WTC11 (cell line): ENCODE measurements at regions not wholly inside any gene's neighbourhood (a gene's known extent, or its start where the extent isn't known, plus 50 kb on each side); places are given as distances from the start of the nearest gene placed in this dataset.

ENCODE experiments used
- ATAC-seq: fragments of 200-7000 bp; cut with Tn5 transposase; 2 replicates; pipeline ENCODE4 v1.10.0; 2021; ENCODE audit warnings: mild to moderate bottlenecking, moderate library complexity
- CTCF ChIA-PET: fragments of 300-600 bp; sonication (Branson Sonifier 250); formaldehyde crosslinking; loops from one replicate; lab custom pipeline; 2021; ENCODE audit warnings: antibody characterized with exemption; lab: Charles Lee
- POLR2A ChIA-PET: fragments of 350-600 bp; sonication (Branson Sonifier 250); formaldehyde crosslinking; loops from one replicate; lab custom pipeline; 2021; ENCODE audit warnings: antibody characterized with exemption; lab: Charles Lee
- DNase-seq: peaks from one replicate; pipeline ENCODE4 v3.0.0; 2021; ENCODE audit warnings: low spot score
- H3K27ac Mint-ChIP-seq: 2 replicates; pipeline ENCODE4 v1.8.0; 2021; ENCODE audit warnings: mixed read lengths
- H3K27me3 Mint-ChIP-seq: 2 replicates; pipeline ENCODE4 v1.8.0; 2021; ENCODE audit warnings: low read depth, mild to moderate bottlenecking, moderate library complexity, mixed read lengths
- H3K36me3 Mint-ChIP-seq: 2 replicates; pipeline ENCODE4 v1.8.0; 2021; ENCODE audit warnings: mixed read lengths
- H3K4me1 Mint-ChIP-seq: 2 replicates; pipeline ENCODE4 v1.8.0; 2022; ENCODE audit warnings: mixed read lengths
- H3K4me3 Mint-ChIP-seq: 2 replicates; pipeline ENCODE4 v1.8.0; 2021; ENCODE audit warnings: mild to moderate bottlenecking, moderate library complexity, mixed read lengths
- H3K9me3 Mint-ChIP-seq: 2 replicates; pipeline ENCODE4 v1.8.0; 2021; ENCODE audit warnings: mixed read lengths
- CREB1 ChIP-seq: sonication (generic); formaldehyde crosslinking; IDR thresholded peaks from 2 replicates; pipeline ENCODE4 v1.8.0; 2023; ENCODE audit warnings: mild to moderate bottlenecking, missing genetic modification reagents
- GABPB1 ChIP-seq: sonication (generic); formaldehyde crosslinking; IDR thresholded peaks from 2 replicates; pipeline ENCODE4 v1.8.1; 2023; ENCODE audit warnings: mild to moderate bottlenecking, missing genetic modification reagents
- JUN ChIP-seq: sonication (generic); formaldehyde crosslinking; IDR thresholded peaks from 2 replicates; pipeline ENCODE4 v1.8.0; 2023; ENCODE audit warnings: mild to moderate bottlenecking, missing genetic modification reagents
- PRRX2 ChIP-seq: fragments of 250-450 bp; sonication (Bioruptor Pico); IDR thresholded peaks from 2 replicates; pipeline ENCODE4 v1.8.0; 2021; ENCODE audit warnings: mild to moderate bottlenecking
- SOX15 ChIP-seq: fragments of 250-450 bp; sonication (Bioruptor Pico); IDR thresholded peaks from 2 replicates; pipeline ENCODE4 v1.9.0; 2021; ENCODE audit warnings: mild to moderate bottlenecking
- SP1 ChIP-seq: sonication (generic); formaldehyde crosslinking; conservative IDR thresholded peaks from 2 replicates; pipeline ENCODE4 v1.8.1; 2022; ENCODE audit warnings: missing genetic modification reagents
- TEAD4 ChIP-seq: sonication (generic); formaldehyde crosslinking; IDR thresholded peaks from 2 replicates; pipeline ENCODE4 v1.8.0; 2022; ENCODE audit warnings: mild to moderate bottlenecking, missing genetic modification reagents
- TP53 ChIP-seq: sonication (generic); formaldehyde crosslinking; IDR thresholded peaks from 2 replicates; pipeline ENCODE4 v1.8.1; 2023; ENCODE audit warnings: mild to moderate bottlenecking, missing genetic modification reagents
- ZNF219 ChIP-seq: sonication (generic); formaldehyde crosslinking; IDR thresholded peaks from 2 replicates; pipeline ENCODE4 v1.8.0; 2023; ENCODE audit warnings: missing genetic modification reagents, mild to moderate bottlenecking, borderline replicate concordance
- TF ChIP-seq, protein P1 (sequence below): sonication (generic); formaldehyde crosslinking; IDR thresholded peaks from 2 replicates; pipeline ENCODE4 v1.8.0; 2022; ENCODE audit warnings: missing genetic modification reagents
- TF ChIP-seq, protein P2 (sequence below): sonication (generic); formaldehyde crosslinking; IDR thresholded peaks from 2 replicates; pipeline ENCODE4 v1.8.1; 2022; ENCODE audit warnings: mild to moderate bottlenecking, missing genetic modification reagents, moderate library complexity, borderline replicate concordance
- TF ChIP-seq, protein P3 (sequence below): sonication (generic); formaldehyde crosslinking; IDR thresholded peaks from 2 replicates; pipeline ENCODE4 v1.8.1; 2023; ENCODE audit warnings: mild to moderate bottlenecking, moderate library complexity, missing genetic modification reagents
- TF ChIP-seq, protein P4 (sequence below): fragments of 250-450 bp; sonication (Bioruptor Pico); IDR thresholded peaks from 2 replicates; pipeline ENCODE4 v1.9.0; 2021; ENCODE audit warnings: mild to moderate bottlenecking
- TF ChIP-seq, protein P5 (sequence below): fragments of 250-450 bp; sonication (Bioruptor Pico); IDR thresholded peaks from 2 replicates; pipeline ENCODE4 v1.9.0; 2021; ENCODE audit warnings: mild to moderate bottlenecking, borderline replicate concordance
- TF ChIP-seq, protein P6 (sequence below): sonication (generic); formaldehyde crosslinking; conservative IDR thresholded peaks from 2 replicates; pipeline ENCODE4 v1.8.1; 2022; ENCODE audit warnings: mild to moderate bottlenecking, missing genetic modification reagents
- TF ChIP-seq, protein P7 (sequence below): sonication (generic); formaldehyde crosslinking; IDR thresholded peaks from 2 replicates; pipeline ENCODE4 v1.8.1; 2023; ENCODE audit warnings: mild to moderate bottlenecking, missing genetic modification reagents

DNA sequence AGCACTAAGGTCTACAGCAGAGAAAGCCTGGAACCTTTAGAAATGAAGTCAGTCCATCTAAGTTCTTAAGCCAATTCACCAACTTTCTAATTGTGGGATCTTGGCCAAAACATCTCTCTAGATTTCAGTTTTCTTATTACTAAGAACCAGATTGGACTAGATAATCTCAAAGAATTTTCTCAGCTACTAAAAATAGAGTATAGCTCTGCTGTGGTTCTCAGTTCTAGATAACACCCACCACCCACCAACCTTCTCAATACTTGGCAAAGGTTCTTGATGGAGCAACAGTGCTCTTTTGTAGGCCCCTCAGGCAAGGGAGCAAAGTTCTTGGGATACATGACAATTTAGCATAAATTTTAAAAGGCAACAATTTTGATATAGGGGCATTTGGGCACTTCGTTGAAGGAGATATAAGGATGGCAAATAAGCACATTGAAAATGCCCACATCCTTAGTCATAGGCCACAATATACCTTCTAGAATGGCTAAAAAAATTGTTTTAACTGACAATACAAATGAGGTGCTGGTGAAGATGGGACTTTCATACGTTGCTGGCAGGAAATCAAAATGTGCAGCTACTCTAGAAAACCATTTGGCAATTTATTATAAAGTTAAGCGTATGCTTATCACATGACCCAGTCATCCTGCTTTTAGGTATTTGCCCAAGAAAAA is 74.4 kb upstream of the TMEM132E start (continued):
- TF ChIP-seq, protein P1, sequence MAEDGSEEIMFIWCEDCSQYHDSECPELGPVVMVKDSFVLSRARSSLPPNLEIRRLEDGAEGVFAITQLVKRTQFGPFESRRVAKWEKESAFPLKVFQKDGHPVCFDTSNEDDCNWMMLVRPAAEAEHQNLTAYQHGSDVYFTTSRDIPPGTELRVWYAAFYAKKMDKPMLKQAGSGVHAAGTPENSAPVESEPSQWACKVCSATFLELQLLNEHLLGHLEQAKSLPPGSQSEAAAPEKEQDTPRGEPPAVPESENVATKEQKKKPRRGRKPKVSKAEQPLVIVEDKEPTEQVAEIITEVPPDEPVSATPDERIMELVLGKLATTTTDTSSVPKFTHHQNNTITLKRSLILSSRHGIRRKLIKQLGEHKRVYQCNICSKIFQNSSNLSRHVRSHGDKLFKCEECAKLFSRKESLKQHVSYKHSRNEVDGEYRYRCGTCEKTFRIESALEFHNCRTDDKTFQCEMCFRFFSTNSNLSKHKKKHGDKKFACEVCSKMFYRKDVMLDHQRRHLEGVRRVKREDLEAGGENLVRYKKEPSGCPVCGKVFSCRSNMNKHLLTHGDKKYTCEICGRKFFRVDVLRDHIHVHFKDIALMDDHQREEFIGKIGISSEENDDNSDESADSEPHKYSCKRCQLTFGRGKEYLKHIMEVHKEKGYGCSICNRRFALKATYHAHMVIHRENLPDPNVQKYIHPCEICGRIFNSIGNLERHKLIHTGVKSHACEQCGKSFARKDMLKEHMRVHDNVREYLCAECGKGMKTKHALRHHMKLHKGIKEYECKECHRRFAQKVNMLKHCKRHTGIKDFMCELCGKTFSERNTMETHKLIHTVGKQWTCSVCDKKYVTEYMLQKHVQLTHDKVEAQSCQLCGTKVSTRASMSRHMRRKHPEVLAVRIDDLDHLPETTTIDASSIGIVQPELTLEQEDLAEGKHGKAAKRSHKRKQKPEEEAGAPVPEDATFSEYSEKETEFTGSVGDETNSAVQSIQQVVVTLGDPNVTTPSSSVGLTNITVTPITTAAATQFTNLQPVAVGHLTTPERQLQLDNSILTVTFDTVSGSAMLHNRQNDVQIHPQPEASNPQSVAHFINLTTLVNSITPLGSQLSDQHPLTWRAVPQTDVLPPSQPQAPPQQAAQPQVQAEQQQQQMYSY: no peak
- TF ChIP-seq GABPB1 (CRISPR knock-in tag) (no peak), JUN (no peak)

DNA sequence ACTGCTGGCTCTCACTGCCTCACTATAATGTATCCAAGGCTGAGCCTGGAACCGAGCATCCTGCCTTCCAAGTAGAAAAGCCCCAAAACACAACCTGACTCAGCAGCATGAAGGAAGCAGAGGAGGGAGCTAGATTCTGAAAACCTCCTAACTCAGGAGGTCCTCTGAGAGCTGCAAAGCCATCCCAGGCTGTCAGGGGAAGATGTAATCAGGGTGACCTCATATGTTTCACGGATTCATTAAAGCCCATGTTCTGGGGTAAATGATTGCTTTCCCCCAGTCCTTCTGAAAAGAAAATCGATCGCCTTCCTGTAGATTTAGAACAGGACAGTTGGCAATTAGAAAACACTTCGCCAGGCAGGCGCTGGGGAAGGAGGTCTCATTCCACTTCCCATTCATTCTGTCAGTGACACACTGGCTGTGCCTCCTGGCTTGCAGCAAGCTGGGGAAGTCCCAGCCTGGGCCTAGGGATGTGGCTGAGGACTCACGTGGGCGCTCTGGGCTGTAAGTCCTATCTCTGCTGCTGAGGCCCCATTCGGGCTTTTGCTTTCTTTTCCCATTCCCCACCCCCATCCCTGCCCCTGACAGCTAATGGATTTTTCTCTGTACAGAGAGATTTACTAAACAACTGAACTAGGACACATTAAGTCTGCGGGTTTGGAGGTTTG is 75.7 kb upstream of the TMEM132E start:
- ATAC-seq (no peak; the same call in 1 of the 2 replicates), DNase-seq (no peak)
- Mint-ChIP-seq H3K4me1 (no peaks in the 10 kb centered on the region), H3K9me3 (no peaks in the 10 kb centered on the region), H3K27me3 (peaks cover 50% of the 10 kb centered on the region), H3K27ac (no peak overlapping the region), H3K4me3 (no peak overlapping the region), H3K36me3 (no peaks in the 10 kb centered on the region)
- CTCF ChIA-PET: interaction anchor here (1.0 to 2.3 kb wide), 2 partner anchors 16 to 39 kb away, joined by 3 to 6 read pairs; no protein-coding TSS in a partner anchor
- POLR2A ChIA-PET: no interaction called here
- TF ChIP-seq, protein P2, sequence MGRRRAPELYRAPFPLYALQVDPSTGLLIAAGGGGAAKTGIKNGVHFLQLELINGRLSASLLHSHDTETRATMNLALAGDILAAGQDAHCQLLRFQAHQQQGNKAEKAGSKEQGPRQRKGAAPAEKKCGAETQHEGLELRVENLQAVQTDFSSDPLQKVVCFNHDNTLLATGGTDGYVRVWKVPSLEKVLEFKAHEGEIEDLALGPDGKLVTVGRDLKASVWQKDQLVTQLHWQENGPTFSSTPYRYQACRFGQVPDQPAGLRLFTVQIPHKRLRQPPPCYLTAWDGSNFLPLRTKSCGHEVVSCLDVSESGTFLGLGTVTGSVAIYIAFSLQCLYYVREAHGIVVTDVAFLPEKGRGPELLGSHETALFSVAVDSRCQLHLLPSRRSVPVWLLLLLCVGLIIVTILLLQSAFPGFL (CRISPR knock-in tag): no peak
- TF ChIP-seq, protein P3, sequence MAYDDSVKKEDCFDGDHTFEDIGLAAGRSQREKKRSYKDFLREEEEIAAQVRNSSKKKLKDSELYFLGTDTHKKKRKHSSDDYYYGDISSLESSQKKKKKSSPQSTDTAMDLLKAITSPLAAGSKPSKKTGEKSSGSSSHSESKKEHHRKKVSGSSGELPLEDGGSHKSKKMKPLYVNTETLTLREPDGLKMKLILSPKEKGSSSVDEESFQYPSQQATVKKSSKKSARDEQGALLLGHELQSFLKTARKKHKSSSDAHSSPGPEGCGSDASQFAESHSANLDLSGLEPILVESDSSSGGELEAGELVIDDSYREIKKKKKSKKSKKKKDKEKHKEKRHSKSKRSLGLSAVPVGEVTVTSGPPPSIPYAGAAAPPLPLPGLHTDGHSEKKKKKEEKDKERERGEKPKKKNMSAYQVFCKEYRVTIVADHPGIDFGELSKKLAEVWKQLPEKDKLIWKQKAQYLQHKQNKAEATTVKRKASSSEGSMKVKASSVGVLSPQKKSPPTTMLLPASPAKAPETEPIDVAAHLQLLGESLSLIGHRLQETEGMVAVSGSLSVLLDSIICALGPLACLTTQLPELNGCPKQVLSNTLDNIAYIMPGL (CRISPR knock-in tag): no peak
- TF ChIP-seq TP53 (CRISPR knock-in tag) (no peak), SP1 (CRISPR knock-in tag) (no peak), TEAD4 (CRISPR knock-in tag) (no peak), PRRX2 (CRISPR knock-in tag) (no peak), CREB1 (no peak), SOX15 (CRISPR knock-in tag) (no peak), ZNF219 (CRISPR knock-in tag) (no peak)
- TF ChIP-seq, protein P4, sequence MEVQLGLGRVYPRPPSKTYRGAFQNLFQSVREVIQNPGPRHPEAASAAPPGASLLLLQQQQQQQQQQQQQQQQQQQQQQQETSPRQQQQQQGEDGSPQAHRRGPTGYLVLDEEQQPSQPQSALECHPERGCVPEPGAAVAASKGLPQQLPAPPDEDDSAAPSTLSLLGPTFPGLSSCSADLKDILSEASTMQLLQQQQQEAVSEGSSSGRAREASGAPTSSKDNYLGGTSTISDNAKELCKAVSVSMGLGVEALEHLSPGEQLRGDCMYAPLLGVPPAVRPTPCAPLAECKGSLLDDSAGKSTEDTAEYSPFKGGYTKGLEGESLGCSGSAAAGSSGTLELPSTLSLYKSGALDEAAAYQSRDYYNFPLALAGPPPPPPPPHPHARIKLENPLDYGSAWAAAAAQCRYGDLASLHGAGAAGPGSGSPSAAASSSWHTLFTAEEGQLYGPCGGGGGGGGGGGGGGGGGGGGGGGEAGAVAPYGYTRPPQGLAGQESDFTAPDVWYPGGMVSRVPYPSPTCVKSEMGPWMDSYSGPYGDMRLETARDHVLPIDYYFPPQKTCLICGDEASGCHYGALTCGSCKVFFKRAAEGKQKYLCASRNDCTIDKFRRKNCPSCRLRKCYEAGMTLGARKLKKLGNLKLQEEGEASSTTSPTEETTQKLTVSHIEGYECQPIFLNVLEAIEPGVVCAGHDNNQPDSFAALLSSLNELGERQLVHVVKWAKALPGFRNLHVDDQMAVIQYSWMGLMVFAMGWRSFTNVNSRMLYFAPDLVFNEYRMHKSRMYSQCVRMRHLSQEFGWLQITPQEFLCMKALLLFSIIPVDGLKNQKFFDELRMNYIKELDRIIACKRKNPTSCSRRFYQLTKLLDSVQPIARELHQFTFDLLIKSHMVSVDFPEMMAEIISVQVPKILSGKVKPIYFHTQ (CRISPR knock-in tag): no peak
- TF ChIP-seq, protein P5, sequence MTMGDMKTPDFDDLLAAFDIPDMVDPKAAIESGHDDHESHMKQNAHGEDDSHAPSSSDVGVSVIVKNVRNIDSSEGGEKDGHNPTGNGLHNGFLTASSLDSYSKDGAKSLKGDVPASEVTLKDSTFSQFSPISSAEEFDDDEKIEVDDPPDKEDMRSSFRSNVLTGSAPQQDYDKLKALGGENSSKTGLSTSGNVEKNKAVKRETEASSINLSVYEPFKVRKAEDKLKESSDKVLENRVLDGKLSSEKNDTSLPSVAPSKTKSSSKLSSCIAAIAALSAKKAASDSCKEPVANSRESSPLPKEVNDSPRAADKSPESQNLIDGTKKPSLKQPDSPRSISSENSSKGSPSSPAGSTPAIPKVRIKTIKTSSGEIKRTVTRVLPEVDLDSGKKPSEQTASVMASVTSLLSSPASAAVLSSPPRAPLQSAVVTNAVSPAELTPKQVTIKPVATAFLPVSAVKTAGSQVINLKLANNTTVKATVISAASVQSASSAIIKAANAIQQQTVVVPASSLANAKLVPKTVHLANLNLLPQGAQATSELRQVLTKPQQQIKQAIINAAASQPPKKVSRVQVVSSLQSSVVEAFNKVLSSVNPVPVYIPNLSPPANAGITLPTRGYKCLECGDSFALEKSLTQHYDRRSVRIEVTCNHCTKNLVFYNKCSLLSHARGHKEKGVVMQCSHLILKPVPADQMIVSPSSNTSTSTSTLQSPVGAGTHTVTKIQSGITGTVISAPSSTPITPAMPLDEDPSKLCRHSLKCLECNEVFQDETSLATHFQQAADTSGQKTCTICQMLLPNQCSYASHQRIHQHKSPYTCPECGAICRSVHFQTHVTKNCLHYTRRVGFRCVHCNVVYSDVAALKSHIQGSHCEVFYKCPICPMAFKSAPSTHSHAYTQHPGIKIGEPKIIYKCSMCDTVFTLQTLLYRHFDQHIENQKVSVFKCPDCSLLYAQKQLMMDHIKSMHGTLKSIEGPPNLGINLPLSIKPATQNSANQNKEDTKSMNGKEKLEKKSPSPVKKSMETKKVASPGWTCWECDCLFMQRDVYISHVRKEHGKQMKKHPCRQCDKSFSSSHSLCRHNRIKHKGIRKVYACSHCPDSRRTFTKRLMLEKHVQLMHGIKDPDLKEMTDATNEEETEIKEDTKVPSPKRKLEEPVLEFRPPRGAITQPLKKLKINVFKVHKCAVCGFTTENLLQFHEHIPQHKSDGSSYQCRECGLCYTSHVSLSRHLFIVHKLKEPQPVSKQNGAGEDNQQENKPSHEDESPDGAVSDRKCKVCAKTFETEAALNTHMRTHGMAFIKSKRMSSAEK: no peak
- TF ChIP-seq, protein P6, sequence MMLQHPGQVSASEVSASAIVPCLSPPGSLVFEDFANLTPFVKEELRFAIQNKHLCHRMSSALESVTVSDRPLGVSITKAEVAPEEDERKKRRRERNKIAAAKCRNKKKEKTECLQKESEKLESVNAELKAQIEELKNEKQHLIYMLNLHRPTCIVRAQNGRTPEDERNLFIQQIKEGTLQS: no peak
- TF ChIP-seq, protein P7, sequence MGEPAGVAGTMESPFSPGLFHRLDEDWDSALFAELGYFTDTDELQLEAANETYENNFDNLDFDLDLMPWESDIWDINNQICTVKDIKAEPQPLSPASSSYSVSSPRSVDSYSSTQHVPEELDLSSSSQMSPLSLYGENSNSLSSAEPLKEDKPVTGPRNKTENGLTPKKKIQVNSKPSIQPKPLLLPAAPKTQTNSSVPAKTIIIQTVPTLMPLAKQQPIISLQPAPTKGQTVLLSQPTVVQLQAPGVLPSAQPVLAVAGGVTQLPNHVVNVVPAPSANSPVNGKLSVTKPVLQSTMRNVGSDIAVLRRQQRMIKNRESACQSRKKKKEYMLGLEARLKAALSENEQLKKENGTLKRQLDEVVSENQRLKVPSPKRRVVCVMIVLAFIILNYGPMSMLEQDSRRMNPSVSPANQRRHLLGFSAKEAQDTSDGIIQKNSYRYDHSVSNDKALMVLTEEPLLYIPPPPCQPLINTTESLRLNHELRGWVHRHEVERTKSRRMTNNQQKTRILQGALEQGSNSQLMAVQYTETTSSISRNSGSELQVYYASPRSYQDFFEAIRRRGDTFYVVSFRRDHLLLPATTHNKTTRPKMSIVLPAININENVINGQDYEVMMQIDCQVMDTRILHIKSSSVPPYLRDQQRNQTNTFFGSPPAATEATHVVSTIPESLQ (CRISPR knock-in tag): no peak
